Right lobe of liver (tissue), 4 donors: ENCODE measurements at regions not wholly inside any gene's neighbourhood (a gene's known extent, or its start where the extent isn't known, plus 50 kb on each side); places are given as distances from the start of the nearest gene placed in this dataset.

ENCODE experiments used
- CTCF ChIP-seq, 4 donors: fragments of 200-600 bp in 3 of 4; fragments of 450-650 bp in 1 of 4; IDR thresholded peaks; one replicate each; pipeline versions ENCODE4 v1.5.1 to v1.8.0; 2016 to 2022; ENCODE audit warnings: antibody characterized with exemption in 4 of 4, mild to moderate bottlenecking in 2 of 4
- POLR2A ChIP-seq: fragments of 450-650 bp; IDR thresholded peaks from one replicate; pipeline ENCODE4 v1.6.1; 2017; ENCODE audit warnings: antibody characterized with exemption, mild to moderate bottlenecking
- donor health status: DM: no; HTN: no; CAD: no.
- donor health status: DM: no; HTN: no; CAD: no.
- donor health status: DM: no; HTN: yes; CAD: no.

- TF ChIP-seq CTCF (IDR thresholded peaks at IDR 0.05) (no peak), POLR2A (no peak)
Observed at GRCh38 chr11:97419729-97420128, 1029.9 kb downstream of the JRKL start.
